ENCODE measurements at regions not wholly inside any gene's neighbourhood (a gene's known extent, or its start where the extent isn't known, plus 50 kb on each side); places are given as distances from the start of the nearest gene placed in this dataset.

DNA sequence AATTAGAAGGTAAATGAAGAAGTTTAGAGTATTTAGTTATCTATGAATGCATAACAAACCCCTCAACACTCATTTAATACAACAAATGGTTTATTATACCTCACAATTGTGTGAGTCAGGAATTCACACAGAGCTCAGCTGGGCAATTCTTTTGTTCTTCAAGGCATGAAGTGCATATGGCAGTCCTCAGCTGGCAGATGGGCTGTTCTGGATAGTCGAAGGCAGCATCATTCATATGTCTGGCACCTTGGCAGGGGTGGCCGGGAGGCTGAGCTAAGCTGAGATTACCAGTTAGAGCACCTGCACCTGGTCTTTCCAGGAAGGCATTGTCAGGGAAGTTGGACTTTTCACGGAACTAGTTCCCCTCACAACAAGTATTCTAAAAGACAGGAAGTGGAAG, 286.2 kb upstream of the DUSP10 start:
- DNase-seq (ENCODE audit: low read depth): no peak
- TF ChIP-seq, protein P1, sequence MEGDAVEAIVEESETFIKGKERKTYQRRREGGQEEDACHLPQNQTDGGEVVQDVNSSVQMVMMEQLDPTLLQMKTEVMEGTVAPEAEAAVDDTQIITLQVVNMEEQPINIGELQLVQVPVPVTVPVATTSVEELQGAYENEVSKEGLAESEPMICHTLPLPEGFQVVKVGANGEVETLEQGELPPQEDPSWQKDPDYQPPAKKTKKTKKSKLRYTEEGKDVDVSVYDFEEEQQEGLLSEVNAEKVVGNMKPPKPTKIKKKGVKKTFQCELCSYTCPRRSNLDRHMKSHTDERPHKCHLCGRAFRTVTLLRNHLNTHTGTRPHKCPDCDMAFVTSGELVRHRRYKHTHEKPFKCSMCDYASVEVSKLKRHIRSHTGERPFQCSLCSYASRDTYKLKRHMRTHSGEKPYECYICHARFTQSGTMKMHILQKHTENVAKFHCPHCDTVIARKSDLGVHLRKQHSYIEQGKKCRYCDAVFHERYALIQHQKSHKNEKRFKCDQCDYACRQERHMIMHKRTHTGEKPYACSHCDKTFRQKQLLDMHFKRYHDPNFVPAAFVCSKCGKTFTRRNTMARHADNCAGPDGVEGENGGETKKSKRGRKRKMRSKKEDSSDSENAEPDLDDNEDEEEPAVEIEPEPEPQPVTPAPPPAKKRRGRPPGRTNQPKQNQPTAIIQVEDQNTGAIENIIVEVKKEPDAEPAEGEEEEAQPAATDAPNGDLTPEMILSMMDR (IDR thresholded peaks at IDR 0.05; ENCODE audit: insufficient read depth, low read depth, low read length, missing control alignments): no peak
- no peak overlapping the region for H3K4me3 ChIP-seq (ENCODE audit: low read length)

DNA sequence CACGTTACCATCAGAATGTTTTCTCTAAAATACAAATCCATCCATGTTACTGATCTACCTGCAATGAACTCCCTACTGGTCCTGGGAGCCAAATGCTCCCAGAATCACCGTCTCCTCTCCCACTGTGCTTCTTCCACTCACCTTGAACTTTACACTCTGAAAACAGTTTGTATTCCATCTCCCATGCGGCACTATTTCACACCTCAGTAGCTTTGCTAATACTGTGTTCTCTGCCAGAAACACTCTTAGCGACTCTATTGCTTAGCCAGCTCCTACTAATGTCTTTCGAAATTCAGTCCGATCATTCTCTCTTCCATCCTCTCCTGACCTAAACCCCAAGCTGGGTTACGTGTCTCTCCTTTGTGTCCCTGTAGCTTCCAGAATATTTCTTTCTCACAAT, 284.4 kb upstream of the DUSP10 start:
- TF ChIP-seq, protein P1 (IDR thresholded peaks at IDR 0.05; ENCODE audit: insufficient read depth, low read depth, low read length, missing control alignments): no peak
- no peak overlapping the region for H3K4me3 ChIP-seq (ENCODE audit: low read length)
- no peak for DNase-seq (ENCODE audit: low read depth)

DNA sequence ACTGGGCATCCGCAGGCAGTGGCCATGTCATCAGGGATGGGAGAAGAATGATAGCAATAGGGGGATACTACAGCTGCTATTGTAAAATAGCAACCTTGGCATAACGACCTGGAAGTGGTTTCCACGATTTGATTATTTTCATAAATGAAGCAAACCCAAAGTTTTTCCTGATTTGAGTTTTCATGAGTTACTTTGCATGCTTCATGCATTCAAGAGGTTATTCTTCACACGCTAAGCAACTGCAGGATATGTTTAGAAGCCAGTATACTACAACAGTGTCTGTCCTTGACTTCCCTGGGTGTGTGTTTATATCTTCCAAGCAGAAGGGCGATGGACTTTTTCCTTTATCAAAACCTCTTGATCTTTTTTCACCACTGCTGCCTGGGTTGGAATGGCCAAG, 281.1 kb upstream of the DUSP10 start:
- no peak overlapping the region for H3K4me3 ChIP-seq (ENCODE audit: low read length)
- no peak for DNase-seq (ENCODE audit: low read depth)
- TF ChIP-seq, protein P1 (IDR thresholded peaks at IDR 0.05; ENCODE audit: insufficient read depth, low read depth, low read length, missing control alignments): no peak

DNA sequence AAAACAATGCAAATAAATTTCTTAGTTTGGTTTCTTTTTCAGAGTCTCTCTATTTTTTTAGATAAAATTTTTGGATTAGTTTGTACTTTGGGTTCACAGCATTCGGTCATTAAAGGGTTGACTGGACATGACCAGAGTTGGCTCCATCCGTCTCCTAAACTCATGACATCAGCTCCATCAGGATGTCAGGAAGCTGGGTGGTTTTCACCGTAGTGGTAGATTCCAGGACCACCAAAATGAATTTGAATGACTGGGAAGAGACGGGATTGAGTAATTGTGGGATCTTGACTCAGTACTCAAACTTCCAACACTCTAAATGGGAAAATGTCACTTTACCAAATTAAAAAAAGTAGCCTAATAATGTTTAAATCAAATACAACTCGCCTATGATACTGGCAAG, 279.2 kb upstream of the DUSP10 start:
- H3K4me3 ChIP-seq (ENCODE audit: low read length): no peak overlapping the region
- no peak for DNase-seq (ENCODE audit: low read depth)
- TF ChIP-seq, protein P1 (IDR thresholded peaks at IDR 0.05; ENCODE audit: insufficient read depth, low read depth, low read length, missing control alignments): no peak

DNA sequence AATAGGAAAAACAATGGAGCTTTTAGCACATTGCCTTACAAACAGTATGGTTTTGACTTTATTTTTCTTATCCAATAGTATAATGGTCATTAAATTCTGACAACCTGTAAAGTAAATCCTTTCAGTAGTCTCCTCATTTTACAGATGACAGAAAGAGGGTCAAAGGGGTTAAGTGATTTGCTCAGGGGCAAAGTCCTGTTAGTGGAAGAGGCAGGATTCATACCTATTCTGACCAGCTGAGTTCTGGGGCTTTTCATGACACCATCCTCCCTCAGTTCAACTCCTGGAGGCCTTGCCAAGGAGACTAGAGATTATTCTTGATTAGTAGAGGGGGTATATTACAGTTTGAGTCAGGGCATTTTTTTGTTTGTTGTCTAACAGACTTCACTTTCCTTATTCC, 278.7 kb upstream of the DUSP10 start:
- TF ChIP-seq, protein P1 (IDR thresholded peaks at IDR 0.05; ENCODE audit: insufficient read depth, low read depth, low read length, missing control alignments): no peak
- no peak overlapping the region for H3K4me3 ChIP-seq (ENCODE audit: low read length)
- DNase-seq (ENCODE audit: low read depth): no peak

DNA sequence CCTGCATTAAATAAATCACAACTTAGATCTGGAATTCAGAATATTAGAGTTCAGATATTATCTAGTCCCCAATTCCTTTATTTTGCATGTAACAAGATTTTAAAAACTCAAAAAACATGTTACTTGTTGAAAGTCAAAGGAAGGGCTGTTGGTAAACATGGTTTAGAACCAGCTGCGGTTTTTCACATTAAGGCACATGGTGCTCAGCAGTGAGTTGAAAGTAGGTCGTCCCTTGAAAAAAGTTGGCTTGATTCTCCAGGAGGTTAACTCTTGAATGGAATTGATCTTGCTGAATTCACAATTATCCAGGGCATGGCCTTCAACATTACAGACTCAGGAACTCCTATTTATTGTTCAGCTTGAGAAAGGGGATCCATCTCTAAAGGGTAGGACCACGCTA, 277.1 kb upstream of the DUSP10 start:
- no peak overlapping the region for H3K4me3 ChIP-seq (ENCODE audit: low read length)
- DNase-seq (ENCODE audit: low read depth): no peak
- TF ChIP-seq, protein P1 (IDR thresholded peaks at IDR 0.05; ENCODE audit: insufficient read depth, low read depth, low read length, missing control alignments): no peak

DNA sequence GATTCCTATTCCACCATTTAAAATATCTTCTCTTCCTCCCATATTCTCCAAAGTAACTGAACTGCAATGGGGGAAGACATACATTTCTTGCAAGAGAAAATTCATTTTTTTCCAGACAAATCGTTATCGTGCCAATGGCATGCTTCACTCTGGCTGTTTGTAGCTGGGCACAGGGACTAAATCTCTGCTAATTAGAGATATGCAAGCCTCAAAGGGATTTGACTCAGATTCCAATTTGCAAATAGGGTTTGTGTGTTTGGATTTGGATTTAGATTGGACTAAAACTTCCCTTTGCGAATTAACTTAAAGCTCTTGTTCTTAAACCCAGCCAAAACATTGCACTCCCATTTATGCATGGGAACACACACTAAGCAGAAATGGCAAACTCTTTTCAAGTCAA, 276.2 kb upstream of the DUSP10 start:
- TF ChIP-seq, protein P1 (IDR thresholded peaks at IDR 0.05; ENCODE audit: insufficient read depth, low read depth, low read length, missing control alignments): no peak
- no peak for DNase-seq (ENCODE audit: low read depth)
- H3K4me3 ChIP-seq (ENCODE audit: low read length): no peak overlapping the region

Measured in epithelial cell of esophagus (primary cell).